ENCODE measurements at regions not wholly inside any gene's neighbourhood (a gene's known extent, or its start where the extent isn't known, plus 50 kb on each side); places are given as distances from the start of the nearest gene placed in this dataset.

DNA sequence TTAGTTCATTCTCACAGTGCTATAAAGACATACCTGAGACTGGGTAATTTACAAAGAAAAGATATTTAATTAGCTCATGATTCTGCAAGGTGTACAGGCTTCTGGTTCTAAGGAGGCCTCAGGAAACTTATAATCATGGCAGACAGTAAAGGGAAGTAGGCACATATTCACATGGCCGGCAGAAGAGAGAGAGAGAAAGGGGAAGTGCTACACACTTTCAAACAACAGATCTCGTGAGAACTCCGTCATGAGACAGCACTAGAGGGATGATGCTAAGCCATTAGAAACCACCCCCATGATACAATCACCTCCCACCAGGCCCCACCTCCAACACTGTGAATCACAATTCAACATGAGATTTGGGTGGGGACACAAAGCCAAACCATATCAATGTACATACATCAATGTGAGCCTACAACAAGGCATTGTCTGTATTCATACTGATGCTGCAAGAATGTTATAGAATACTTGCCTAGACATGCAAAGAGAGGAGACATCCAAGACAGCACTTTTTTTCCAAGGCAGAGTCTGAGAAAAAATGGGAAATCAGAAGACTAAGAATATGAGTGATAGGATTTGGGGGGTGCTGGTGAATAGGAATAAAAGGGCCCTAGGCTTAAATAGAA, 114.8 kb upstream of the XYLT1 start:
- TF ChIP-seq ZNF274 (IDR thresholded peaks at IDR 0.05; ENCODE audit: low read depth, low read length) (no peak), YY1 (IDR thresholded peaks at IDR 0.05; ENCODE audit: insufficient read depth, insufficient read length) (no peak), SUZ12 (IDR thresholded peaks at IDR 0.05; ENCODE audit: extremely low read depth, insufficient read depth, insufficient read length) (no peak)
- Histone ChIP-seq H3K4me3 (ENCODE audit: insufficient read length, low read depth) (no peak overlapping the region), H3K36me3 (ENCODE audit: insufficient read depth, insufficient read length, low read length) (no peaks in the 10 kb centered on the region), H3K27me3 (ENCODE audit: insufficient read depth, insufficient read length) (no peaks in the 10 kb centered on the region), H3K4me1 (ENCODE audit: insufficient read depth, insufficient read length) (no peaks in the 10 kb centered on the region), H3K9ac (ENCODE audit: insufficient read length, low read depth) (no peak overlapping the region), H3K9me3 (ENCODE audit: insufficient read depth, low read length) (peaks cover 24% of the 10 kb centered on the region)
- DNase-seq (ENCODE audit: low read depth, low spot score), result no peak

DNA sequence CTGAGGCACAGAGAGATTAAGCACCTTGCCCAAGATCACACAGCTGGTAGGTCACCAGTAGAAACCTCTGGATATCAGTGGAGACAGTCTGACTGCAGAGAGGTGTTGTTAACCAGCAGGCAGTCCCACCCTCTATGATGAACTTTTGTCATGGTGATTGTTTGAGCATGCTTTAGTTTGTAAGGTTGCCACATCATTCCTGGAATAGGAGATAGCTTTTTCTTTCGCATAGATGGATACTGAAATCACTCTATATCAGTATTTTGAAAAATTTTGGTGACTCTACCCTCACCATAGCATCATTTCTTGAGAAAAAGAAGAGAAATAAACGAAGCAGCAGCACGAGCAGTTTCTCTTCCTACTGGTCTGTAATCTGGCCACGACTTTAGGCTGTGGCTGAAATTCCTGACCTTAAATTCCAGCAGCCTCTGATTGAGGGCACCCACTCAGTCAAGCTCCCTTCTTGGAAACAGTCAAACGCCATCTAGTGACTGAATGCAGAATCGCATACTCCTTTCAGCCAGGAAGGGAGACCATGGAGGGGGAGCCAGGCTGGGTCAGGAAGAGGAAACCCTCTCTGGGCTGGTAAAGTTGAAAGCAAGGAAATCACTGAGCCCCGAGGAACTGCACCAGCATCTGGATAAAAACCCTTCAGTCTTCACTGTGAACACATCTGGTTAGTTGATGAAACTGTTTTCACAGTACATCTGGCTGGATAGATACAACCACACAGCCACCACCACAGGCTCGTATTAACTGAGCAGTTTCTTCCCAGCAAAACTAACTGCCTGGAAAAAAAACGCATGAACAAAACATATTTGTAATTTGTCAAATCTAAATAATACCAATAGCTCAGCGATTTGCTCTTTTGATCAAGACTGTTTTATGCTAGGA, 108.5 kb upstream of the XYLT1 start:
- no peak overlapping the region for H3K9ac ChIP-seq (ENCODE audit: insufficient read length, low read depth)
- H3K4me3 ChIP-seq (ENCODE audit: insufficient read length, low read depth), result no peak overlapping the region
- H3K4me1 ChIP-seq (ENCODE audit: insufficient read depth, insufficient read length), result no peaks in the 10 kb centered on the region
- no peaks in the 10 kb centered on the region for H3K27me3 ChIP-seq (ENCODE audit: insufficient read depth, insufficient read length)
- TF ChIP-seq ZNF274 (IDR thresholded peaks at IDR 0.05; ENCODE audit: low read depth, low read length), result no peak
- H3K9me3 ChIP-seq (ENCODE audit: insufficient read depth, low read length), result peaks cover 18% of the 10 kb centered on the region
- no peaks in the 10 kb centered on the region for H3K36me3 ChIP-seq (ENCODE audit: insufficient read depth, insufficient read length, low read length)
- DNase-seq (ENCODE audit: low read depth, low spot score), result peak; percentile 95

- Histone ChIP-seq H3K9ac (ENCODE audit: insufficient read length, low read depth) (no peak overlapping the region), H3K36me3 (ENCODE audit: insufficient read depth, insufficient read length, low read length) (no peaks in the 10 kb centered on the region), H3K9me3 (ENCODE audit: insufficient read depth, low read length) (no peaks in the 10 kb centered on the region), H3K27me3 (ENCODE audit: insufficient read depth, insufficient read length) (no peaks in the 10 kb centered on the region), H3K4me3 (ENCODE audit: insufficient read length, low read depth) (no peak overlapping the region), H3K4me1 (ENCODE audit: insufficient read depth, insufficient read length) (no peaks in the 10 kb centered on the region)
- no peak for DNase-seq (ENCODE audit: low read depth, low spot score)
- TF ChIP-seq SUZ12 (IDR thresholded peaks at IDR 0.05; ENCODE audit: extremely low read depth, insufficient read depth, insufficient read length), result no peak
- no peak for TF ChIP-seq ZNF274 (IDR thresholded peaks at IDR 0.05; ENCODE audit: low read depth, low read length)
- no peak for TF ChIP-seq YY1 (IDR thresholded peaks at IDR 0.05; ENCODE audit: insufficient read depth, insufficient read length)
Measured at GRCh38 chr16:17574256-17574655, 103.5 kb upstream of the XYLT1 start.

GRCh38 chr16:17572145-17572544, 101.4 kb upstream of the XYLT1 start:
- Histone ChIP-seq H3K9me3 (ENCODE audit: insufficient read depth, low read length) (no peaks in the 10 kb centered on the region), H3K4me3 (ENCODE audit: insufficient read length, low read depth) (no peak overlapping the region), H3K4me1 (ENCODE audit: insufficient read depth, insufficient read length) (no peaks in the 10 kb centered on the region), H3K36me3 (ENCODE audit: insufficient read depth, insufficient read length, low read length) (no peaks in the 10 kb centered on the region), H3K9ac (ENCODE audit: insufficient read length, low read depth) (no peak overlapping the region), H3K27me3 (ENCODE audit: insufficient read depth, insufficient read length) (no peaks in the 10 kb centered on the region)
- TF ChIP-seq YY1 (IDR thresholded peaks at IDR 0.05; ENCODE audit: insufficient read depth, insufficient read length), result no peak
- no peak for TF ChIP-seq SUZ12 (IDR thresholded peaks at IDR 0.05; ENCODE audit: extremely low read depth, insufficient read depth, insufficient read length)
- TF ChIP-seq ZNF274 (IDR thresholded peaks at IDR 0.05; ENCODE audit: low read depth, low read length), result no peak
- DNase-seq (ENCODE audit: low read depth, low spot score), result no peak

GRCh38 chr16:17571499-17572093, 100.8 kb upstream of the XYLT1 start:
- Histone ChIP-seq H3K4me1 (ENCODE audit: insufficient read depth, insufficient read length) (no peaks in the 10 kb centered on the region), H3K27me3 (ENCODE audit: insufficient read depth, insufficient read length) (no peaks in the 10 kb centered on the region), H3K9ac (ENCODE audit: insufficient read length, low read depth) (no peak overlapping the region), H3K36me3 (ENCODE audit: insufficient read depth, insufficient read length, low read length) (no peaks in the 10 kb centered on the region), H3K4me3 (ENCODE audit: insufficient read length, low read depth) (no peak overlapping the region), H3K9me3 (ENCODE audit: insufficient read depth, low read length) (no peaks in the 10 kb centered on the region)
- no peak for TF ChIP-seq ZNF274 (IDR thresholded peaks at IDR 0.05; ENCODE audit: low read depth, low read length)
- no peak for TF ChIP-seq YY1 (IDR thresholded peaks at IDR 0.05; ENCODE audit: insufficient read depth, insufficient read length)
- no peak for TF ChIP-seq SUZ12 (IDR thresholded peaks at IDR 0.05; ENCODE audit: extremely low read depth, insufficient read depth, insufficient read length)
- no peak for DNase-seq (ENCODE audit: low read depth, low spot score)

DNA sequence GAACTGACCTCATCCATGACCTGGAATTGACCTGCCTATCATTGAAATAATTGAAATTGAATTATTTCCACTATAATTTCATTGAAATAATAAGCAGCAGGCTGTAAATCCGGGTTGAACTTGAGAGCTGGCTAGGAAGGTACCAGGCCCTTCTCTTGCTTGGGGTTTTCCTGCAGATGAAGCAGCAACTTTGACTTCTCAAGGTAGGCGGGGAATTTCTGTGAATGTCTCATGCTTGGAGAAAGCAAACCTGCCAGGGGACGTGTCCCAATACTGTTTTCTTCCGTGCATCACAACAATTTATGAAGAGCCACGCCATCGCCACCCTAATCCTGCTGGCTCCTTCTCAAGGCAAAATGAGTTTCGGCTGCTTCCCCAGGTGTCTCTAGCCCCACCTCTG, 97.5 kb upstream of the XYLT1 start:
- Histone ChIP-seq H3K27me3 (ENCODE audit: insufficient read depth, insufficient read length) (no peaks in the 10 kb centered on the region), H3K9ac (ENCODE audit: insufficient read length, low read depth) (no peak overlapping the region), H3K36me3 (ENCODE audit: insufficient read depth, insufficient read length, low read length) (no peaks in the 10 kb centered on the region), H3K9me3 (ENCODE audit: insufficient read depth, low read length) (no peaks in the 10 kb centered on the region), H3K4me3 (ENCODE audit: insufficient read length, low read depth) (no peak overlapping the region), H3K4me1 (ENCODE audit: insufficient read depth, insufficient read length) (no peaks in the 10 kb centered on the region)
- no peak for DNase-seq (ENCODE audit: low read depth, low spot score)
- TF ChIP-seq SUZ12 (IDR thresholded peaks at IDR 0.05; ENCODE audit: extremely low read depth, insufficient read depth, insufficient read length) (no peak), ZNF274 (IDR thresholded peaks at IDR 0.05; ENCODE audit: low read depth, low read length) (no peak), YY1 (IDR thresholded peaks at IDR 0.05; ENCODE audit: insufficient read depth, insufficient read length) (no peak)

GRCh38 chr16:17567455-17567854, 96.7 kb upstream of the XYLT1 start:
- Histone ChIP-seq H3K4me3 (ENCODE audit: insufficient read length, low read depth) (no peak overlapping the region), H3K9me3 (ENCODE audit: insufficient read depth, low read length) (no peaks in the 10 kb centered on the region), H3K4me1 (ENCODE audit: insufficient read depth, insufficient read length) (no peaks in the 10 kb centered on the region), H3K27me3 (ENCODE audit: insufficient read depth, insufficient read length) (no peaks in the 10 kb centered on the region), H3K36me3 (ENCODE audit: insufficient read depth, insufficient read length, low read length) (no peaks in the 10 kb centered on the region), H3K9ac (ENCODE audit: insufficient read length, low read depth) (no peak overlapping the region)
- DNase-seq (ENCODE audit: low read depth, low spot score), result no peak
- no peak for TF ChIP-seq YY1 (IDR thresholded peaks at IDR 0.05; ENCODE audit: insufficient read depth, insufficient read length)
